ENCODE measurements at regions not wholly inside any gene's neighbourhood (a gene's known extent, or its start where the extent isn't known, plus 50 kb on each side); places are given as distances from the start of the nearest gene placed in this dataset.

GRCh38 chr14:101004954-101005353 is 101.4 kb upstream of the RTL1 start:
- Histone ChIP-seq H2AFZ (peak overlapping the region; percentile 52), H3K79me2 (replicated peaks; ENCODE audit: insufficient read depth) (no peaks in the 10 kb centered on the region), H3K4me1 (ENCODE audit: insufficient read depth) (no peaks in the 10 kb centered on the region; the same call in 1 of the 2 replicates), H4K20me1 (replicated peaks; ENCODE audit: insufficient read depth) (no peaks in the 10 kb centered on the region), H3F3A (replicated peaks; ENCODE audit: low read depth) (no peaks in the 10 kb centered on the region), H3K4me3 (no peak overlapping the region), H3K27ac (ENCODE audit: low read depth) (no peak overlapping the region), H3K9me2 (ENCODE audit: insufficient read depth) (0 out of 2 replicates have a peak, but pooled peaks cover 9% of the 10 kb centered on the region), H3K4me2 (0 out of 2 replicates have a peak overlapping the region, but pooled peaks have one; percentile 14), H3K27me3 (ENCODE audit: insufficient read depth) (no peaks in the 10 kb centered on the region), H3K36me3 (ENCODE audit: insufficient read depth) (no peaks in the 10 kb centered on the region)
- Mint-ChIP-seq H3K4me3 (no peak overlapping the region), H3K4me1 (peaks cover 8% of the 10 kb centered on the region; the same call in 2 of the 3 replicates), H3K27me3 (ENCODE audit: insufficient read depth, low read depth, poor library complexity) (peaks cover 6% of the 10 kb centered on the region), H3K27ac (no peak overlapping the region), H3K9me3 (no peaks in the 10 kb centered on the region; the same call in 2 of the 3 replicates), H3K36me3 (ENCODE audit: low read depth) (no peaks in the 10 kb centered on the region)
- TF ChIP-seq JUNB (IDR thresholded peaks at IDR 0.05; ENCODE audit: unreplicated experiment) (no peak), CREB1 (CRISPR knock-in tag; IDR thresholded peaks at IDR 0.05; ENCODE audit: low read depth) (no peak), ZNF114 (CRISPR knock-in tag; IDR thresholded peaks at IDR 0.05) (no peak), EZH2phosphoT487 (IDR thresholded peaks at IDR 0.05; ENCODE audit: unreplicated experiment) (no peak), REST (IDR thresholded peaks at IDR 0.05; ENCODE audit: unreplicated experiment) (no peak), EZH2 (IDR thresholded peaks at IDR 0.05; ENCODE audit: low read depth, unreplicated experiment) (no peak), CTCF (conservative IDR thresholded peaks at IDR 0.05; ENCODE audit: low read depth in 2 of 2) (no peak), NANOG (IDR thresholded peaks at IDR 0.05; ENCODE audit: borderline replicate concordance) (no peak), ZNF331 (CRISPR knock-in tag; IDR thresholded peaks at IDR 0.05; ENCODE audit: low read depth) (no peak), STAT1 (IDR thresholded peaks at IDR 0.05; ENCODE audit: unreplicated experiment) (no peak), POLR2AphosphoS5 (IDR thresholded peaks at IDR 0.05; ENCODE audit: low read depth) (no peak)
- TF ChIP-seq, protein P1, sequence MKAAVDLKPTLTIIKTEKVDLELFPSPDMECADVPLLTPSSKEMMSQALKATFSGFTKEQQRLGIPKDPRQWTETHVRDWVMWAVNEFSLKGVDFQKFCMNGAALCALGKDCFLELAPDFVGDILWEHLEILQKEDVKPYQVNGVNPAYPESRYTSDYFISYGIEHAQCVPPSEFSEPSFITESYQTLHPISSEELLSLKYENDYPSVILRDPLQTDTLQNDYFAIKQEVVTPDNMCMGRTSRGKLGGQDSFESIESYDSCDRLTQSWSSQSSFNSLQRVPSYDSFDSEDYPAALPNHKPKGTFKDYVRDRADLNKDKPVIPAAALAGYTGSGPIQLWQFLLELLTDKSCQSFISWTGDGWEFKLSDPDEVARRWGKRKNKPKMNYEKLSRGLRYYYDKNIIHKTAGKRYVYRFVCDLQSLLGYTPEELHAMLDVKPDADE (IDR thresholded peaks at IDR 0.05), result no peak
- TF ChIP-seq, protein P2, sequence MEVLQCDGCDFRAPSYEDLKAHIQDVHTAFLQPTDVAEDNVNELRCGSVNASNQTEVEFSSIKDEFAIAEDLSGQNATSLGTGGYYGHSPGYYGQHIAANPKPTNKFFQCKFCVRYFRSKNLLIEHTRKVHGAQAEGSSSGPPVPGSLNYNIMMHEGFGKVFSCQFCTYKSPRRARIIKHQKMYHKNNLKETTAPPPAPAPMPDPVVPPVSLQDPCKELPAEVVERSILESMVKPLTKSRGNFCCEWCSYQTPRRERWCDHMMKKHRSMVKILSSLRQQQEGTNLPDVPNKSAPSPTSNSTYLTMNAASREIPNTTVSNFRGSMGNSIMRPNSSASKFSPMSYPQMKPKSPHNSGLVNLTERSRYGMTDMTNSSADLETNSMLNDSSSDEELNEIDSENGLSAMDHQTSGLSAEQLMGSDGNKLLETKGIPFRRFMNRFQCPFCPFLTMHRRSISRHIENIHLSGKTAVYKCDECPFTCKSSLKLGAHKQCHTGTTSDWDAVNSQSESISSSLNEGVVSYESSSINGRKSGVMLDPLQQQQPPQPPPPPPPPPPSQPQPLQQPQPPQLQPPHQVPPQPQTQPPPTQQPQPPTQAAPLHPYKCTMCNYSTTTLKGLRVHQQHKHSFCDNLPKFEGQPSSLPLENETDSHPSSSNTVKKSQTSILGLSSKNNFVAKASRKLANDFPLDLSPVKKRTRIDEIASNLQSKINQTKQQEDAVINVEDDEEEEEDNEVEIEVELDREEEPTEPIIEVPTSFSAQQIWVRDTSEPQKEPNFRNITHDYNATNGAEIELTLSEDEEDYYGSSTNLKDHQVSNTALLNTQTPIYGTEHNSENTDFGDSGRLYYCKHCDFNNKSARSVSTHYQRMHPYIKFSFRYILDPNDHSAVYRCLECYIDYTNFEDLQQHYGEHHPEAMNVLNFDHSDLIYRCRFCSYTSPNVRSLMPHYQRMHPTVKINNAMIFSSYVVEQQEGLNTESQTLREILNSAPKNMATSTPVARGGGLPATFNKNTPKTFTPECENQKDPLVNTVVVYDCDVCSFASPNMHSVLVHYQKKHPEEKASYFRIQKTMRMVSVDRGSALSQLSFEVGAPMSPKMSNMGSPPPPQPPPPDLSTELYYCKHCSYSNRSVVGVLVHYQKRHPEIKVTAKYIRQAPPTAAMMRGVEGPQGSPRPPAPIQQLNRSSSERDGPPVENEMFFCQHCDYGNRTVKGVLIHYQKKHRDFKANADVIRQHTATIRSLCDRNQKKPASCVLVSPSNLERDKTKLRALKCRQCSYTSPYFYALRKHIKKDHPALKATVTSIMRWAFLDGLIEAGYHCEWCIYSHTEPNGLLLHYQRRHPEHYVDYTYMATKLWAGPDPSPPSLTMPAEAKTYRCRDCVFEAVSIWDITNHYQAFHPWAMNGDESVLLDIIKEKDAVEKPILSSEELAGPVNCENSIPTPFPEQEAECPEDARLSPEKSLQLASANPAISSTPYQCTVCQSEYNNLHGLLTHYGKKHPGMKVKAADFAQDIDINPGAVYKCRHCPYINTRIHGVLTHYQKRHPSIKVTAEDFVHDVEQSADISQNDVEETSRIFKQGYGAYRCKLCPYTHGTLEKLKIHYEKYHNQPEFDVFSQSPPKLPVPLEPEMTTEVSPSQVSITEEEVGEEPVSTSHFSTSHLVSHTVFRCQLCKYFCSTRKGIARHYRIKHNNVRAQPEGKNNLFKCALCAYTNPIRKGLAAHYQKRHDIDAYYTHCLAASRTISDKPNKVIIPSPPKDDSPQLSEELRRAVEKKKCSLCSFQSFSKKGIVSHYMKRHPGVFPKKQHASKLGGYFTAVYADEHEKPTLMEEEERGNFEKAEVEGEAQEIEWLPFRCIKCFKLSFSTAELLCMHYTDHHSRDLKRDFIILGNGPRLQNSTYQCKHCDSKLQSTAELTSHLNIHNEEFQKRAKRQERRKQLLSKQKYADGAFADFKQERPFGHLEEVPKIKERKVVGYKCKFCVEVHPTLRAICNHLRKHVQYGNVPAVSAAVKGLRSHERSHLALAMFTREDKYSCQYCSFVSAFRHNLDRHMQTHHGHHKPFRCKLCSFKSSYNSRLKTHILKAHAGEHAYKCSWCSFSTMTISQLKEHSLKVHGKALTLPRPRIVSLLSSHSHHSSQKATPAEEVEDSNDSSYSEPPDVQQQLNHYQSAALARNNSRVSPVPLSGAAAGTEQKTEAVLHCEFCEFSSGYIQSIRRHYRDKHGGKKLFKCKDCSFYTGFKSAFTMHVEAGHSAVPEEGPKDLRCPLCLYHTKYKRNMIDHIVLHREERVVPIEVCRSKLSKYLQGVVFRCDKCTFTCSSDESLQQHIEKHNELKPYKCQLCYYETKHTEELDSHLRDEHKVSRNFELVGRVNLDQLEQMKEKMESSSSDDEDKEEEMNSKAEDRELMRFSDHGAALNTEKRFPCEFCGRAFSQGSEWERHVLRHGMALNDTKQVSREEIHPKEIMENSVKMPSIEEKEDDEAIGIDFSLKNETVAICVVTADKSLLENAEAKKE (CRISPR knock-in tag; IDR thresholded peaks at IDR 0.05), result no peak
- no peak for ATAC-seq
- no peak for DNase-seq (ENCODE audit: low spot score)
